ENCODE measurements at regions not wholly inside any gene's neighbourhood (a gene's known extent, or its start where the extent isn't known, plus 50 kb on each side); places are given as distances from the start of the nearest gene placed in this dataset.

- Mint-ChIP-seq H3K4me1 (peaks cover 0 to 38% of the 10 kb centered on the region in 2 donors), H3K36me3 (no peaks in the 10 kb centered on the region), H3K27me3 (peaks cover 21 to 25% of the 10 kb centered on the region in 2 donors), H3K27ac (no peak overlapping the region), H3K9me3 (peaks cover 0 to 3% of the 10 kb centered on the region in 2 donors), H3K4me3 (no peak overlapping the region)
- DNase-seq (no peak), ATAC-seq (replicated peaks) (no peak)
Measured at GRCh38 chr5:68533571-68534084, 318.1 kb downstream of the PIK3R1 start.

DNA sequence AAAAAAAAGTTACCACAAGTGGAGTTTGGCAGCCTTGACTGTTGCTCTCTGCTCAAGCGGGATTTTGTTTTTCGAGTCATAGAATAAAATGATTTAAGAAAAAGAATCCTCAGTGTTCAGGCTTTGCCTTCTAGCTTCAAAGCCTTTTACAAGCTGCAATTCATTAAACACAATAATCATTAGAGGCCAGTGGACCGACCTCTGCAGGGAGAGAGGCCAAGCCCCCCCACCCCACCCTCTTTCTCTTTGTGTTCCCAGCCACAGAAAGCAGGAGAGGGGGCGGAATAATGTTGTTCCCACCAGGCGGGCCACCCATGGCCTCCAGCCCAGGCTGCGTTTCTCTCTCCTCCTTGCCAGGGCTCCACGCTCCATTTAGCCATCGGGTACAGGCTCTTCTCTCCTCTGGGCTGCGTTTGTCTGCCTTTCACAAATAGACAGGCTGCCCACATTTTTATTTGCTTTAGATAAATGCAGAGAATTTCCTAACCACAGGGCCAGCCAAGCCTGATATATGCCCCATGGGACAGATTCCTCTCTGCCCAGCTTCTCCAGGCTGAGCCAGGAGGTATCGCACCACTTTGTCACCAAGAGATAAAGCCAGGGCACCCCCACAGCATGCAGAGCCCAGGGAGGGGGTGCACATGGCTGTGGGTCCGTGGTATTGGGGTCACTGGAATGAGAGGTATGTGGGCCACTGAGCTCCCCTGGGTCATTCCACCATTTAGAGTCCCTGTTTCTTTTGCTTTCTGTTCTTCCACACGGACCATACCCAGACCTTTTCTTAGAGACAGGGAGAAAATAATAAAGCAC, 318.8 kb downstream of the PIK3R1 start:
- H3K27me3 Mint-ChIP-seq, result peaks cover 28 to 32% of the 10 kb centered on the region in 2 donors
- peaks cover 0 to 3% of the 10 kb centered on the region in 2 donors for H3K9me3 Mint-ChIP-seq
- no peak overlapping the region for H3K27ac Mint-ChIP-seq
- H3K4me3 Mint-ChIP-seq, result no peak overlapping the region
- peaks cover 1 to 33% of the 10 kb centered on the region in 2 donors for H3K4me1 Mint-ChIP-seq
- ATAC-seq (replicated peaks) (no peak), DNase-seq (no peak)
- no peaks in the 10 kb centered on the region for H3K36me3 Mint-ChIP-seq

- Mint-ChIP-seq H3K4me3 (no peak overlapping the region), H3K4me1 (peaks cover 1 to 26% of the 10 kb centered on the region in 2 donors), H3K27ac (no peak overlapping the region), H3K9me3 (peaks cover 0 to 3% of the 10 kb centered on the region in 2 donors), H3K36me3 (no peaks in the 10 kb centered on the region), H3K27me3 (peaks cover 31 to 39% of the 10 kb centered on the region in 2 donors)
- ATAC-seq (replicated peaks) (no peak), DNase-seq (no peak)
Measured at GRCh38 chr5:68534956-68535520, 319.5 kb downstream of the PIK3R1 start.

DNA sequence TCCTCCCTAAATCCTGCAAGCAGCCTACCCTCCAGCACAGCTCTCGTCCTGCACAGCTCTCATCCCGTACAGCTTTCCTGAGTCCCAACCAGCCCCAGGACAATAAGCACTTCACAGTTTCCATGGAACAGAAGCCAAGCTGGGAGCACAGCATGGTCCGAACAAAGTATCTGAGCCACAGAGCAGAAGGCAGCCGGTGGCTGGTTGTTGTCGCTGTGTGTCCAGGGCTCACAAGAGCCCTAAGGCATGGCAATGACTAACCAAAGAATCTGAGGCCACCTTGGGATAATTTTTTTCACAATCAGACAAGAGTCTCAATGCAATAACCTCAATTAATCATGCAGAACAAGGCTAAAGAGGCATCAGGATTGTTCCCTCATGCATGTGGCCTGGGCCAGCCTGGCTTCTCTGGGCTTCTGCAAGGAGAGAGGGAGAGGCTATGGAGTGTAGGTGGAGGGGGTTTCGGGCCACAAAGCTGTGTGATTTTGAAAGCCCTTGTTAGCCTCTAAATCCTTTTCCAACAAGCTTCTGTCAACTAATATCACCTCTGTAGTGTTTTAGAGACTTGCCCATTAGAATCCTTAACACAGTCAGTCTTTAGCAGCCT, 323.4 kb downstream of the PIK3R1 start:
- no peaks in the 10 kb centered on the region for H3K9me3 Mint-ChIP-seq
- DNase-seq (no peak), ATAC-seq (replicated peaks) (no peak)
- peaks cover 26 to 49% of the 10 kb centered on the region in 2 donors for H3K27me3 Mint-ChIP-seq
- no peak overlapping the region for H3K27ac Mint-ChIP-seq
- H3K4me1 Mint-ChIP-seq, result peaks cover 6 to 15% of the 10 kb centered on the region in 2 donors
- H3K36me3 Mint-ChIP-seq, result no peaks in the 10 kb centered on the region
- H3K4me3 Mint-ChIP-seq, result no peak overlapping the region

DNA sequence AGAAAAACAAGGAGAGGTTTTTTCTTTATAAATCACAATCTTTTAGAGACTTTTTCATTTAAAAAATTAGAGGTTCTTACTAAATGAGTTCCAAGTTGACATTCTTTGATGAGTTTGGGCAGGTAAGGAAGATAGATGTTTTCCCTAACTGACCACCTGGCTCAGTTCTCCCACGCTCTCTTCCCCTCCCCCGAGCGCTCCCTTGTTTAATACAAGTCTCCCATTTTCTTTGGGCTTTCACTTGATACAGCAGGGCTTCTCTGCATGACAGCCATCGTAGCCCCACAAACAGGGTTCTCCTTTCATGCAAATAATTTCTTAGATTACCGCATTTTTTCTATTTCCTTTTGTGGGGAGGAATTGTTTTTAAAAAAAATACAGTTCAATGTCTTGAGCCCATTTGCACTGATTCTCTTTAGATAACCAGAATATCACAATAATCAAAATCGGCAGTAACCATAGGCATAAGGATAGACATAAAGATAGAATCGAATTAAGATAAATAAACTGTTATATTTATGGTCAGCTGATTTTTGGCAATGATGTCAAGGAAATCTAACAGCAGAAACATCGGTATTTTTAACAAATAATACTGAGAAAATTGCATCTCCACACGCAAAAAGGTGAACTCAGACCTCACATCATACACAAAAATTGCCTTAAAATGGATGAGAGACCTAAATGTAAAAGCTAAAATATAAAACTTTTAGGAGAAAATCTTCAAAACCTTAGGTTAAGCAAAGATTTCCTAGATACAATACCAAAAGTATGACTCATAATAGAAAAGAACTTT, 325.4 kb downstream of the PIK3R1 start:
- H3K4me1 Mint-ChIP-seq, result peaks cover 7 to 15% of the 10 kb centered on the region in 2 donors
- H3K27me3 Mint-ChIP-seq, result peaks cover 14 to 32% of the 10 kb centered on the region in 2 donors
- H3K4me3 Mint-ChIP-seq, result no peak overlapping the region
- H3K9me3 Mint-ChIP-seq, result no peaks in the 10 kb centered on the region
- H3K36me3 Mint-ChIP-seq, result no peaks in the 10 kb centered on the region
- no peak for DNase-seq
- no peak for ATAC-seq (replicated peaks)
- H3K27ac Mint-ChIP-seq, result no peak overlapping the region

DNA sequence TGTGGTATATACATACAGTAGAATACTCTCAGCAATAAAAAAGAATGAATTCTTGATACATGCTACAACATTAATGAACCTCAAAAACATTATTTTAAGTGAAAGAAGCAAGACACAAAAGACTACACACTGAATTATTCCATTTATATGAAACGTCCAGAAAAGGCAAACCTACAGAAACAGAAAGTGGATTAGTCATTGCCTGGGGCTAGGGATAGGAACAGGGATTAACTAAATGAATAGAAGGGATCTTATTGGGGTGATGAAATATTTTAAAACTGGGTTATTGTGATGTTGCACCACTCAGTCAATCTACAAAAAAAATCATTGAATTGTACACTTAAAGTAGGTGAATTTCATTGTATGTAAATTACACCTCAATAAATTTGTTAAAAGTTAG, 326.7 kb downstream of the PIK3R1 start:
- ATAC-seq (replicated peaks), result no peak
- Mint-ChIP-seq H3K27ac (no peak overlapping the region), H3K4me1 (peaks cover 7 to 15% of the 10 kb centered on the region in 2 donors)

DNA sequence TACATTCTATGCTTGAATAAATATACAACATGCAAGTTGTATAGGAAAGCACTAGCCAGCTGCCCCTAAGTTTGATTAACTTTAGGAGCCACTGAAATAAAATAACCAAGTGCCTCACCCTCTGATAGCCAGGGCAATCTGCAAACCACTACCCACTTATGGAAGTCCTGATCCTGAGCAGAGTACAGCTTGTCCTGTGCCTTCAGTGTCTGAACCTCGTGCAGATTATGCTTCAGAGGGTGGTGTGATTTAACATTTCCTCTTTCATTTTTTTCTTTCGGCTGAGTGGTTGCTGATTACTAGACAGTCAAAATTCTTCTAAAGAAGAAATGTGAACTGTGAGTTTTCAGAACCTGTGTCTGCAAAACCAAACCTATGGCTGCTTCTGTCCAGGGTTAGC, 327.7 kb downstream of the PIK3R1 start:
- DNase-seq (no peak), ATAC-seq (replicated peaks) (peak; percentile 51 to 55)
- Mint-ChIP-seq H3K27ac (no peak overlapping the region), H3K4me3 (no peak overlapping the region), H3K9me3 (no peaks in the 10 kb centered on the region), H3K4me1 (peaks cover 7 to 17% of the 10 kb centered on the region in 2 donors), H3K27me3 (peaks cover 14 to 26% of the 10 kb centered on the region in 2 donors), H3K36me3 (no peaks in the 10 kb centered on the region)

More for the DNA sequence above, 326.7 kb downstream of the PIK3R1 start:
- DNase-seq, result no peak
- no peaks in the 10 kb centered on the region for H3K36me3 Mint-ChIP-seq
- H3K9me3 Mint-ChIP-seq, result no peaks in the 10 kb centered on the region
- H3K27me3 Mint-ChIP-seq, result peaks cover 14 to 26% of the 10 kb centered on the region in 2 donors
- no peak overlapping the region for H3K4me3 Mint-ChIP-seq

- H3K4me1 Mint-ChIP-seq, result peaks cover 8 to 27% of the 10 kb centered on the region in 2 donors
- H3K36me3 Mint-ChIP-seq, result no peaks in the 10 kb centered on the region
- peaks cover 8 to 18% of the 10 kb centered on the region in 2 donors for H3K27me3 Mint-ChIP-seq
- no peaks in the 10 kb centered on the region for H3K9me3 Mint-ChIP-seq
- H3K27ac Mint-ChIP-seq, result no peak overlapping the region
- no peak overlapping the region for H3K4me3 Mint-ChIP-seq
- no peak for ATAC-seq (replicated peaks)
- DNase-seq, result no peak
Measured at GRCh38 chr5:68544091-68544647, 328.6 kb downstream of the PIK3R1 start.

- no peak overlapping the region for H3K4me3 Mint-ChIP-seq
- H3K27me3 Mint-ChIP-seq, result peaks cover 4 to 11% of the 10 kb centered on the region in 2 donors
- H3K9me3 Mint-ChIP-seq, result no peaks in the 10 kb centered on the region
- H3K27ac Mint-ChIP-seq, result no peak overlapping the region
- H3K4me1 Mint-ChIP-seq, result peaks cover 11 to 34% of the 10 kb centered on the region in 2 donors
- ATAC-seq (replicated peaks) (no peak), DNase-seq (no peak)
- H3K36me3 Mint-ChIP-seq, result no peaks in the 10 kb centered on the region
Measured at GRCh38 chr5:68544648-68545552, 329.3 kb downstream of the PIK3R1 start.

GRCh38 chr5:68545636-68546295, 330.2 kb downstream of the PIK3R1 start:
- Mint-ChIP-seq H3K4me1 (peaks cover 11 to 28% of the 10 kb centered on the region in 2 donors), H3K4me3 (no peak overlapping the region), H3K36me3 (no peaks in the 10 kb centered on the region)

GRCh38 chr5:68547056-68547455, 331.5 kb downstream of the PIK3R1 start:
- ATAC-seq (replicated peaks) (no peak), DNase-seq (no peak)
- H3K4me1 Mint-ChIP-seq, result peaks cover 11 to 28% of the 10 kb centered on the region in 2 donors
- H3K36me3 Mint-ChIP-seq, result peaks cover 0 to 3% of the 10 kb centered on the region in 2 donors
- peaks cover 0 to 4% of the 10 kb centered on the region in 2 donors for H3K27me3 Mint-ChIP-seq
- H3K9me3 Mint-ChIP-seq, result no peaks in the 10 kb centered on the region
- no peak overlapping the region for H3K4me3 Mint-ChIP-seq
- no peak overlapping the region for H3K27ac Mint-ChIP-seq

More at GRCh38 chr5:68545636-68546295, 330.2 kb downstream of the PIK3R1 start:
- Mint-ChIP-seq H3K27me3 (peaks cover under 1 to 2% of the 10 kb centered on the region in 2 donors), H3K27ac (no peak overlapping the region), H3K9me3 (no peaks in the 10 kb centered on the region)
- DNase-seq, result no peak
- ATAC-seq (replicated peaks), result no peak

GRCh38 chr5:68547622-68548021, 332.1 kb downstream of the PIK3R1 start:
- Mint-ChIP-seq H3K4me1 (peaks cover 11 to 28% of the 10 kb centered on the region in 2 donors), H3K9me3 (no peaks in the 10 kb centered on the region), H3K36me3 (peaks cover 0 to 3% of the 10 kb centered on the region in 2 donors), H3K27me3 (peaks cover 0 to 4% of the 10 kb centered on the region in 2 donors), H3K27ac (no peak overlapping the region), H3K4me3 (no peak overlapping the region)
- ATAC-seq (replicated peaks) (no peak), DNase-seq (no peak)
